ENCODE measurements at regions not wholly inside any gene's neighbourhood (a gene's known extent, or its start where the extent isn't known, plus 50 kb on each side); places are given as distances from the start of the nearest gene placed in this dataset.

GRCh38 chr4:181319629-181320028, 923.6 kb upstream of the TENM3 start:
- no peak for TF ChIP-seq EZH2 (IDR thresholded peaks at IDR 0.05; ENCODE audit: borderline replicate concordance, low read depth, low read length, poor library complexity, severe bottlenecking)
- TF ChIP-seq CTCF (conservative IDR thresholded peaks at IDR 0.05; ENCODE audit: low read depth, low read length) = no peak
- Histone ChIP-seq H3K27ac (ENCODE audit: low read depth, low read length, poor library complexity, severe bottlenecking) (no peak overlapping the region), H3K36me3 (ENCODE audit: insufficient read depth, low read length, poor library complexity, severe bottlenecking) (no peaks in the 10 kb centered on the region), H3K27me3 (replicated peaks; ENCODE audit: insufficient read depth, low read depth, low read length, poor library complexity) (peaks cover 33% of the 10 kb centered on the region), H3K4me1 (ENCODE audit: insufficient read depth, low read length, poor library complexity, severe bottlenecking) (no peaks in the 10 kb centered on the region), H3K9me3 (ENCODE audit: low read depth, low read length, poor library complexity, severe bottlenecking) (no peaks in the 10 kb centered on the region), H3K4me3 (ENCODE audit: low read depth, low read length, poor library complexity, severe bottlenecking) (no peak overlapping the region)
- ChIA-PET POLR2A (ENCODE audit: low non-redundant PET) (no interaction called here), CTCF (no interaction called here)
- DNase-seq (ENCODE audit: low spot score) = no peak
- no TSS peak for BruUV-seq (replicated peaks)
- intact Hi-C loops (cut with micrococcal nuclease; ENCODE audit: unreplicated experiment) = no loop called here

- no TSS peak for BruUV-seq (replicated peaks)
- no peaks in the 10 kb centered on the region for H3K9me3 ChIP-seq (ENCODE audit: low read depth, low read length, poor library complexity, severe bottlenecking)
- H3K36me3 ChIP-seq (ENCODE audit: insufficient read depth, low read length, poor library complexity, severe bottlenecking) = no peaks in the 10 kb centered on the region
- ChIA-PET CTCF (no interaction called here), POLR2A (ENCODE audit: low non-redundant PET) (no interaction called here)
- no peaks in the 10 kb centered on the region for H3K4me1 ChIP-seq (ENCODE audit: insufficient read depth, low read length, poor library complexity, severe bottlenecking)
- no peak for DNase-seq (ENCODE audit: low spot score)
- H3K4me3 ChIP-seq (ENCODE audit: low read depth, low read length, poor library complexity, severe bottlenecking) = no peak overlapping the region
- H3K27ac ChIP-seq (ENCODE audit: low read depth, low read length, poor library complexity, severe bottlenecking) = no peak overlapping the region
- peaks cover 29% of the 10 kb centered on the region for H3K27me3 ChIP-seq (replicated peaks; ENCODE audit: insufficient read depth, low read depth, low read length, poor library complexity)
- no peak for TF ChIP-seq CTCF (conservative IDR thresholded peaks at IDR 0.05; ENCODE audit: low read depth, low read length)
- TF ChIP-seq EZH2 (IDR thresholded peaks at IDR 0.05; ENCODE audit: borderline replicate concordance, low read depth, low read length, poor library complexity, severe bottlenecking) = no peak
- intact Hi-C loops (cut with micrococcal nuclease; ENCODE audit: unreplicated experiment) = no loop called here
Measured at GRCh38 chr4:181323061-181323460, 920.1 kb upstream of the TENM3 start.

GRCh38 chr4:181330654-181331201, 912.5 kb upstream of the TENM3 start:
- POLR2A ChIA-PET (ENCODE audit: low non-redundant PET) = no interaction called here
- CTCF ChIA-PET = no interaction called here
- Histone ChIP-seq H3K9me3 (ENCODE audit: low read depth, low read length, poor library complexity, severe bottlenecking) (no peaks in the 10 kb centered on the region), H3K4me3 (ENCODE audit: low read depth, low read length, poor library complexity, severe bottlenecking) (no peak overlapping the region), H3K27ac (ENCODE audit: low read depth, low read length, poor library complexity, severe bottlenecking) (no peak overlapping the region), H3K27me3 (replicated peaks; ENCODE audit: insufficient read depth, low read depth, low read length, poor library complexity) (peaks cover 73% of the 10 kb centered on the region), H3K36me3 (ENCODE audit: insufficient read depth, low read length, poor library complexity, severe bottlenecking) (no peaks in the 10 kb centered on the region), H3K4me1 (ENCODE audit: insufficient read depth, low read length, poor library complexity, severe bottlenecking) (no peaks in the 10 kb centered on the region)
- BruUV-seq (replicated peaks) = no TSS peak
- no peak for TF ChIP-seq EZH2 (IDR thresholded peaks at IDR 0.05; ENCODE audit: borderline replicate concordance, low read depth, low read length, poor library complexity, severe bottlenecking)
- no peak for TF ChIP-seq CTCF (conservative IDR thresholded peaks at IDR 0.05; ENCODE audit: low read depth, low read length)
- intact Hi-C loops (cut with micrococcal nuclease; ENCODE audit: unreplicated experiment) = no loop called here
- DNase-seq (ENCODE audit: low spot score) = no peak
